RPMI7951 (cell line): ENCODE measurements at regions not wholly inside any gene's neighbourhood (a gene's known extent, or its start where the extent isn't known, plus 50 kb on each side); places are given as distances from the start of the nearest gene placed in this dataset.

Experiments used
- DNase-seq: peaks from one replicate; pipeline ENCODE4 v3.0.0-alpha.2; 2012; ENCODE audit warnings: low read depth

GRCh38 chr4:14237911-14238310, 610.4 kb upstream of the BOD1L1 start:
- DNase-seq: no peak

GRCh38 chr4:14241574-14241973, 614.0 kb upstream of the BOD1L1 start:
- no peak for DNase-seq

- no peak for DNase-seq
Observed at GRCh38 chr4:14247767-14248166, 620.2 kb upstream of the BOD1L1 start.

- no peak for DNase-seq
Observed at GRCh38 chr4:14249226-14249625, 621.7 kb upstream of the BOD1L1 start.

GRCh38 chr4:14254252-14254651, 626.7 kb upstream of the BOD1L1 start:
- peak; percentile 57 for DNase-seq

- DNase-seq: no peak
Observed at GRCh38 chr4:14254926-14255325, 627.4 kb upstream of the BOD1L1 start.

- no peak for DNase-seq
Observed at GRCh38 chr4:14257903-14258302, 630.4 kb upstream of the BOD1L1 start.

- no peak for DNase-seq
Observed at GRCh38 chr4:14259936-14260335, 632.4 kb upstream of the BOD1L1 start.

- no peak for DNase-seq
Observed at GRCh38 chr4:14260591-14260990, 633.1 kb upstream of the BOD1L1 start.

- DNase-seq: no peak
Observed at GRCh38 chr4:14262221-14262620, 634.7 kb upstream of the BOD1L1 start.

- peak; percentile 2 for DNase-seq
Observed at GRCh38 chr4:14264437-14264836, 636.9 kb upstream of the BOD1L1 start.

- DNase-seq: no peak
Observed at GRCh38 chr4:14265651-14266050, 638.1 kb upstream of the BOD1L1 start.

- no peak for DNase-seq
Observed at GRCh38 chr4:14267373-14268060, 640.0 kb upstream of the BOD1L1 start.

GRCh38 chr4:14269824-14270223, 642.3 kb upstream of the BOD1L1 start:
- no peak for DNase-seq

- DNase-seq: no peak
Observed at GRCh38 chr4:14272206-14272605, 644.7 kb upstream of the BOD1L1 start.

- no peak for DNase-seq
Observed at GRCh38 chr4:14277505-14277904, 650.0 kb upstream of the BOD1L1 start.

- DNase-seq: no peak
Observed at GRCh38 chr4:14280567-14280966, 653.0 kb upstream of the BOD1L1 start.

- DNase-seq: no peak
Observed at GRCh38 chr4:14284578-14284977, 657.1 kb upstream of the BOD1L1 start.

GRCh38 chr4:14289708-14290107, 662.2 kb upstream of the BOD1L1 start:
- no peak for DNase-seq

GRCh38 chr4:14293582-14293981, 666.1 kb upstream of the BOD1L1 start:
- DNase-seq: no peak

GRCh38 chr4:14294611-14295010, 667.1 kb upstream of the BOD1L1 start:
- peak; percentile 22 for DNase-seq

- no peak for DNase-seq
Observed at GRCh38 chr4:14299166-14299565, 671.6 kb upstream of the BOD1L1 start.

- DNase-seq: no peak
Observed at GRCh38 chr4:14302021-14302420, 674.5 kb upstream of the BOD1L1 start.

- no peak for DNase-seq
Observed at GRCh38 chr4:14303856-14304255, 676.3 kb upstream of the BOD1L1 start.
